ENCODE measurements at regions not wholly inside any gene's neighbourhood (a gene's known extent, or its start where the extent isn't known, plus 50 kb on each side); places are given as distances from the start of the nearest gene placed in this dataset.

DNA sequence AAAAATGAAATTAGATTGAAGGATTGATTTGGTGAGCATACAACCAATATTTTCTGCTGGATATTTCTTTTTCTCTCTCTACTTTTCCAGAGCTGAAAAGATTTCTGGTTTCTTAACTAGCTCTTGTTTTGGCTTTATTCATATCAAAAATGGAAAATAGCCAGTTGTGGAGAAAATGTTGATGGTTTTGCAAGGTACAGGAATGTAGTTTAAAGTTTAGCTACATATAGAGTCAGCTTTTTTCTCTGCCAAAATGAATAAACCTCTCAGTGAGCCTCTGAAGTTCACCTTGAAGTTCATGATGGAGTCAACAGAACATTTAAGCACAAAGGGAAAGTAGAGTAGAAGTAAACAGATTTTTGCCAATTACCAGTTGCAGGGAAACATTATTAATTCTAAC is 720.5 kb upstream of the ALCAM start:
- ATAC-seq (no peak), DNase-seq (no peak)
- no peaks in the 10 kb centered on the region for H3K36me3 ChIP-seq (ENCODE audit: low read depth)
- no peak for TF ChIP-seq CTCF (IDR thresholded peaks at IDR 0.05)
- no peaks in the 10 kb centered on the region for H3K9me3 ChIP-seq
- intact Hi-C loops (cut with DNase I, micrococcal nuclease), result no loop called here
- H3K4me1 ChIP-seq (ENCODE audit: low read depth), result no peaks in the 10 kb centered on the region
- H3K4me3 ChIP-seq, result no peak overlapping the region

GRCh38 chr3:104648823-104649222 is 717.9 kb upstream of the ALCAM start:
- Histone ChIP-seq H3K4me3 (no peak overlapping the region), H3K36me3 (ENCODE audit: low read depth) (no peaks in the 10 kb centered on the region), H3K9me3 (peaks cover 7% of the 10 kb centered on the region), H3K4me1 (ENCODE audit: low read depth) (no peaks in the 10 kb centered on the region)
- DNase-seq (no peak), ATAC-seq (no peak)
- TF ChIP-seq CTCF (IDR thresholded peaks at IDR 0.05), result no peak
- intact Hi-C loops (cut with DNase I, micrococcal nuclease), result no loop called here

DNA sequence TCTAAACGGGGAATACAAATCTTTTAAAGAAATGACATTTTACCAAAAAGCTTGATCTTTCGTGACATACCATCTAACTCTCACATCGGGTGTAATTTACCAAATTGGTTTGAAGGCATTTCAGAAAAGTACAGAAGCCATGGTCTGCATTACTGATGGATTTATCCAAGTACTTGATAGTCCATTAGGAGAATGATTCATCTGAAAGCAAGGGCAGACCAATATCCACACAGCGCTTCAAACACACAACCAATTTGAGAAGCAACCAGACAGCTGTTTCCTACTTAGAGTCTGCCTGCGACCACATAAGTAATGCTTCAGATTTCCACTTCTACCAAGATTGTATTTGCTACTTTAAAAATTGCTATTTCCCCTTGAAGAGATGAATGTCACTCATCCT is 697.6 kb upstream of the ALCAM start:
- Histone ChIP-seq H3K9me3 (no peaks in the 10 kb centered on the region), H3K4me1 (ENCODE audit: low read depth) (no peaks in the 10 kb centered on the region), H3K4me3 (no peak overlapping the region), H3K36me3 (ENCODE audit: low read depth) (no peaks in the 10 kb centered on the region)
- intact Hi-C loops (cut with DNase I, micrococcal nuclease), result no loop called here
- no peak for DNase-seq
- no peak for ATAC-seq
- no peak for TF ChIP-seq CTCF (IDR thresholded peaks at IDR 0.05)

GRCh38 chr3:104672331-104672730 is 694.4 kb upstream of the ALCAM start:
- H3K36me3 ChIP-seq (ENCODE audit: low read depth), result no peaks in the 10 kb centered on the region
- intact Hi-C loops (cut with DNase I, micrococcal nuclease), result no loop called here
- no peak for TF ChIP-seq CTCF (IDR thresholded peaks at IDR 0.05)
- no peak overlapping the region for H3K4me3 ChIP-seq
- H3K4me1 ChIP-seq (ENCODE audit: low read depth), result no peaks in the 10 kb centered on the region
- no peak for DNase-seq
- ATAC-seq, result no peak
- peaks cover 4% of the 10 kb centered on the region for H3K9me3 ChIP-seq

DNA sequence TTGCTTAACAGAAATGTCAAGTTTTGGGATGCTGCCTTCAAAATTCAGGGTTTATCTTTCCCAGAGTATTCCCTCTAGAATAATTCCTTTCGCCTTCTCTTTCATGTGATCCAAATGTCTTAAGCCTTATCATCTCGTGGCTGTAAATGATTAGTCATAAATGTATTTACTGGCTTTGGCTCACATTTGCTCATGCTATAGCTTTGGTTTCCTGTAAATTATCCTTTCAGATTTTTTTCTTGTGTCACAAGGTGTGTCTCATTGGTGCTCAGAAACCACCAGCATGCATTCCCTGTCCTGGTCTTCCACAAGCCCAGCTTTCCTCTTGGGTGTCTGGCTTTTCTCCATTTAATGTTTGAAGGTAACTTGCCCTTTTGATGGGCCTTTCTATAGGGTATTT is 692.7 kb upstream of the ALCAM start:
- TF ChIP-seq CTCF (IDR thresholded peaks at IDR 0.05), result no peak

DNA sequence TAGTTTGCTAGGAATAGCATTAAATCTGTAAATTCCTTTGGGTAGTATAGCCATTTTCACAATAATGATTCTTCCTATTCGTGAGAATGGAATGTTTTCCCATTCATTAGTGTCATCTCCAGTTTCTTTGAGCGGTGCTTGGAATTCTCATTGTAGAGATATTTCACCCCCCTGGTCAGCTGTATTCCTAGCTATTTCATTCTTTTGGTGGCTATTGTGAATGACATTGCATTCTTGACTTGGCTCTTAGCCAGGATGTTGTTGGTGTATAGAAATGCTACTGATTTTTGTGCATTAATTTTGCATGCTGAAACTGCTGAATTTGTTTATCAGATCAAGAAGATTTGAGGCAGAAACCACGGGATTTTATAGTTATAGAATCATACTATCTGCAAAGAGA is 690.5 kb upstream of the ALCAM start:
- DNase-seq, result no peak
- intact Hi-C loops (cut with DNase I, micrococcal nuclease), result no loop called here
- TF ChIP-seq CTCF (IDR thresholded peaks at IDR 0.05), result no peak
- Histone ChIP-seq H3K4me3 (no peak overlapping the region), H3K36me3 (ENCODE audit: low read depth) (no peaks in the 10 kb centered on the region), H3K4me1 (ENCODE audit: low read depth) (no peaks in the 10 kb centered on the region), H3K9me3 (peaks cover 4% of the 10 kb centered on the region)
- no peak for ATAC-seq

More for the DNA sequence above, 692.7 kb upstream of the ALCAM start:
- no peaks in the 10 kb centered on the region for H3K36me3 ChIP-seq (ENCODE audit: low read depth)
- intact Hi-C loops (cut with DNase I, micrococcal nuclease), result no loop called here
- peaks cover 4% of the 10 kb centered on the region for H3K9me3 ChIP-seq
- DNase-seq (no peak), ATAC-seq (no peak)
- H3K4me3 ChIP-seq, result no peak overlapping the region
- no peaks in the 10 kb centered on the region for H3K4me1 ChIP-seq (ENCODE audit: low read depth)
